GM23248 (cell line): ENCODE measurements at regions not wholly inside any gene's neighbourhood (a gene's known extent, or its start where the extent isn't known, plus 50 kb on each side); places are given as distances from the start of the nearest gene placed in this dataset.

Experiments
- DNase-seq: peaks from one replicate; pipeline ENCODE4 v3.0.0-alpha.2; 2015
- H2AFZ ChIP-seq: fragments of 200-600 bp; sonication (generic); 2 replicates; pipeline ENCODE4 v1.6.1; 2016; ENCODE audit warnings: antibody characterized with exemption
- H3F3A ChIP-seq: fragments of 200-600 bp; sonication (generic); 2 replicates; pipeline ENCODE4 v1.6.1; 2016; ENCODE audit warnings: mild to moderate bottlenecking, antibody characterized with exemption, mixed run types; ENCODE audit not compliant: insufficient read depth
- H3K27ac ChIP-seq: fragments of 200-600 bp; sonication (generic); 2 replicates; pipeline ENCODE4 v1.5.1; 2016; ENCODE audit warnings: mild to moderate bottlenecking
- H3K27me3 ChIP-seq: fragments of 200-600 bp; sonication (generic); replicated peaks from 2 replicates; pipeline ENCODE4 v1.6.1; 2016; ENCODE audit warnings: mild to moderate bottlenecking; ENCODE audit not compliant: insufficient read depth
- H3K36me3 ChIP-seq: fragments of 200-600 bp; sonication (generic); 2 replicates; pipeline ENCODE4 v1.6.1; 2016; ENCODE audit warnings: low read depth, mild to moderate bottlenecking
- H3K4me1 ChIP-seq: fragments of 200-600 bp; sonication (generic); 2 replicates; pipeline ENCODE4 v1.6.1; 2016; ENCODE audit warnings: mild to moderate bottlenecking; ENCODE audit not compliant: insufficient read depth
- H3K4me2 ChIP-seq: fragments of 200-600 bp; sonication (generic); one replicate; pipeline ENCODE4 v1.6.1; 2016; ENCODE audit warnings: mild to moderate bottlenecking; ENCODE audit not compliant: unreplicated experiment
- H3K4me3 ChIP-seq: fragments of 200-600 bp; sonication (generic); 2 replicates; pipeline ENCODE4 v1.5.1; 2016; ENCODE audit warnings: mild to moderate bottlenecking
- H3K79me2 ChIP-seq: fragments of 200-600 bp; sonication (generic); 2 replicates; pipeline ENCODE4 v1.6.1; 2016; ENCODE audit warnings: mild to moderate bottlenecking; ENCODE audit not compliant: insufficient read depth
- H3K9ac ChIP-seq: fragments of 200-600 bp; sonication (generic); 2 replicates; pipeline ENCODE4 v1.6.1; 2016; ENCODE audit warnings: mild to moderate bottlenecking
- H3K9me2 ChIP-seq: fragments of 200-600 bp; sonication (generic); 2 replicates; pipeline ENCODE4 v1.6.1; 2016; ENCODE audit warnings: mixed run types, mild to moderate bottlenecking, moderate library complexity; ENCODE audit not compliant: insufficient read depth
- H3K9me3 ChIP-seq: fragments of 200-600 bp; sonication (generic); one replicate; pipeline ENCODE4 v1.6.1; 2017; ENCODE audit warnings: low read depth
- H4K20me1 ChIP-seq: fragments of 200-600 bp; sonication (generic); 2 replicates; pipeline ENCODE4 v1.6.0; 2016; ENCODE audit not compliant: insufficient read depth
- EZH2 ChIP-seq: fragments of 200-600 bp; sonication (generic); IDR thresholded peaks from 2 replicates; pipeline ENCODE4 v1.6.1; 2018; ENCODE audit warnings: antibody characterized with exemption, mild to moderate bottlenecking; ENCODE audit not compliant: insufficient read depth, poor library complexity, severe bottlenecking
- EZH2phosphoT487 ChIP-seq: fragments of 200-600 bp; sonication (generic); IDR thresholded peaks from 2 replicates; pipeline ENCODE4 v1.6.1; 2018; ENCODE audit warnings: antibody characterized with exemption, moderate library complexity, mild to moderate bottlenecking, low read depth; ENCODE audit not compliant: insufficient read depth
- WGBS, 2 experiments: methylation state at CpG; one replicate each; pipeline ENCODE4 v1.1.6; 2015 to 2017; ENCODE audit warnings: low lambda C conversion rate in 2 of 2, low coverage in 1 of 2; ENCODE audit errors: missing lambda C conversion rate in 2 of 2; 5-methylcytosine and 5-hydroxymethylcytosine counted together
- in situ Hi-C: fragments of 300-500 bp; cut with MboI; formaldehyde crosslinking; loops from 2 replicates; pipeline ENCODE4 v1.15.0; 2020

DNA sequence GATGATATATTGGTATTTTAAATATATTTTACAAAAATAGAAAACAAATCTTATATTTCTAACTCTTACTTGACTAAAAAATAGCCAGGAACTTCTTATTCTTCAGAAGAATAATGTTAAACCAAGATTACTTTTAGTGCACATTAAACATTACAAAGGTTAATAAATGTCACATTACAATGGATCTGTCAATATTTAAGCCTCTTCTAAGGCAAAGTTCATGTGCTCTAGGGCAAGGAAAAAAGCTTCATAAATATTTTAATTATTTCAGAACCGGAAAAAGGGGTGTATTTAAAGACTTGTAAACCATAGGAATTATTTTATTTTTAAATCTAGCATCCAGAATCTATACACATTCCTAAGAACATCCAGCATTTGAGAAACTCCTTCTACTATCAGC lies 166.9 kb upstream of the ROBO2 start:
- Histone ChIP-seq H3K79me2 (no peaks in the 10 kb centered on the region), H2AFZ (no peak overlapping the region), H3K9me2 (no peaks in the 10 kb centered on the region), H3K27me3 (no peaks in the 10 kb centered on the region), H3K4me3 (no peak overlapping the region), H3K36me3 (no peaks in the 10 kb centered on the region), H3K4me1 (no peaks in the 10 kb centered on the region), H3K9ac (no peak overlapping the region), H3F3A (no peaks in the 10 kb centered on the region), H3K9me3 (no peaks in the 10 kb centered on the region), H3K4me2 (no peak overlapping the region), H3K27ac (no peak overlapping the region), H4K20me1 (no peaks in the 10 kb centered on the region)
- in situ Hi-C loops, result no loop called here
- 0 to 15% methylated on average over 1 of the region's 1 CpG for WGBS, 2 experiments
- DNase-seq, result no peak
- TF ChIP-seq EZH2phosphoT487, result no peak
- no peak for TF ChIP-seq EZH2

DNA sequence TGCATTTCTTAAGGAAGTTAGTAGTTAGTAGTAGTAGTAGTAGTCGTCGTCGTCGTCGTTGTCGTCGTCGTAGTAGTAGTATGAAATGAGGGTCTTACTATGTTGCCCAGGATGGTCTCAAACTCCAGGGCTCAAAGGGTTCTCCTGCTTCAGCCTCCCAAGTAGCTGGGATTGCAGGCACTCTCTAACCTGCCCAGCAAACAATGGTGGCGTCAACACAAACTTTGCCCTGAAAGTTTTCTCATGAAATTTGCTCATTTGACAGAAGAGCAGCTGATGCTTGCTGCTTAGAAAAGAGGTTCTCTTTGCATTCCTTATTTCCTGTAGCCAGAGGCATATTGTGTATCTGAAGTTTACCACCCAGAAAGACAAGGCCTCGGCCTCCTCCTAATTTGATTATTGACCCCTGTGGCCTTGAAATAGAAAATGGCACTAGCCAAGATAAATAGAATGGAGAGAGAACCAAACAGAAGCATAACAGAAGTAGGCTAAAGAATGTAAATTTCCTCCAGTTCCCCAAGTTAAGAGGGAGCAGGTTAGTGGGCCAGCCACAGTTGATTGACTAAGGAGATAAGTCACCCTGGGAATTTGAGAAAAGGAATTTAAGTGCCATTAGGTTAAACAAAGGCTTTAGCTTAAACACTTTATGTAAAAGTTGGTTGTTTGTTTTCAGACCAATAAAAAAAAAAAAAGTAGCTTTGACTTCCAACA lies 166.2 kb upstream of the ROBO2 start:
- H3K9ac ChIP-seq, result no peak overlapping the region
- H3K27ac ChIP-seq, result no peak overlapping the region
- no peak overlapping the region for H2AFZ ChIP-seq
- H3F3A ChIP-seq, result no peaks in the 10 kb centered on the region
- no peaks in the 10 kb centered on the region for H3K9me3 ChIP-seq
- H4K20me1 ChIP-seq, result no peaks in the 10 kb centered on the region
- H3K27me3 ChIP-seq, result no peaks in the 10 kb centered on the region
- WGBS, 2 experiments, result 87% methylated on average over 10 of the region's 10 CpGs
- no peak overlapping the region for H3K4me2 ChIP-seq
- in situ Hi-C loops, result no loop called here
- no peaks in the 10 kb centered on the region for H3K9me2 ChIP-seq
- H3K4me3 ChIP-seq, result no peak overlapping the region
- H3K79me2 ChIP-seq, result no peaks in the 10 kb centered on the region
- TF ChIP-seq EZH2phosphoT487 (no peak), EZH2 (no peak)
- H3K36me3 ChIP-seq, result no peaks in the 10 kb centered on the region
- no peaks in the 10 kb centered on the region for H3K4me1 ChIP-seq
- no peak for DNase-seq

DNA sequence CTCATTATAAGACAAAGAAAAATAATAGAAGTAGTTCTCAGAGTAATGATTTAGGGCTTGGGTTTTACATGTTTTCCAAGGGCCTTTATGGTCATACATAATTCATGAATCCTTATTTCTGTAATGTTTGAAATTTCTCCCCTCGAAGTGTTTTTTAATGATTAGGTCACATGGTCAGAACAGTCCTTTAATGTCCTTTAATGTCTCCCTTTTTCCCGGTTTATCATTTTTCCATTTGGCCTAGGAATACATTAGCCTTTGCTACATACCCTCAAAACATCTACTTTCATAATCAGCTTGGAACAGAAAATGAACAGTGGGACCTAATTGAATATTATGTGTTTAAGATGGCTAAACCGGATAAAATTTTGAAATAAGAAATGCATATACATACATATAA lies 159.9 kb upstream of the ROBO2 start:
- 47 to 61% methylated on average over 3 of the region's 3 CpGs for WGBS, 2 experiments
- in situ Hi-C loops, result no loop called here
- Histone ChIP-seq H3K4me3 (no peak overlapping the region), H3K9me2 (no peaks in the 10 kb centered on the region), H3K27me3 (no peaks in the 10 kb centered on the region), H2AFZ (no peak overlapping the region), H3K27ac (no peak overlapping the region), H3K4me2 (no peak overlapping the region), H3K9ac (no peak overlapping the region), H3K9me3 (no peaks in the 10 kb centered on the region), H3K4me1 (no peaks in the 10 kb centered on the region), H4K20me1 (no peaks in the 10 kb centered on the region), H3K36me3 (no peaks in the 10 kb centered on the region), H3K79me2 (no peaks in the 10 kb centered on the region), H3F3A (no peaks in the 10 kb centered on the region)
- TF ChIP-seq EZH2 (no peak), EZH2phosphoT487 (no peak)
- no peak for DNase-seq

DNA sequence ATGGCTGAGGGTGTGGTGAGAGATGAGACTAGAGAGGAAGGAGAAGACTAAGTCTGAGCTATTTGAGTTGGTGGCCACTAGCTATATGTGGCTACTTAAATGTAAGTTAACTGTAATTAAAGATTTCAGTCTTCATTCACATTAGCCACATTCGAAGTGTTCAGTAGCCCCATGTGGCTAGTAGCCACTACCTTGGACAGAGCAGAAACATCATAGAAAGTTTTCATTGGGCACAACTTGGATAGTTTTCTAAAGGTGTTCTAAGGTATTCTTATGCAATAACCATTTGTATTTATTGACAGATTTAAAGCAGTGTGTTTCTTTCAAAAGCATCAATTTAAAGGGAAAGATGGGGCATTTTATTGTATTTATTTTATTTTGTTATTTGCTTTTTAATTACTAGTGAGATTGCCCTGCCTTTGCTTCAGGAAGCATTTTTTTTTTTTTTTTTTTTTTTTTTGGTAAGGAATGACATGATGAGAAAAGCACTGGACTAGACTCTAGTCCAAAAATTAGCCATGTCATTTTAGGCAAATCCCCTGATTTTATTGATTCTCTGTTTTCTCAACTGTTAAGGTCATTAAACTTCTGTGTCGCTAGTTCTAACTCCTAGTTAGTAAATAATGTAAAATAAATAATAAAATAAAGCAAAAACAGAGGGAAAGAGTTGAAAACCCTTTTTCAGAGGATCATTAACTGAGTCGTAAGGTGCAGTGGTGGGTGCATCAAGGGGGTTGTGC lies 153.0 kb upstream of the ROBO2 start:
- Histone ChIP-seq H3K36me3 (no peaks in the 10 kb centered on the region), H3K9ac (no peak overlapping the region), H3K4me3 (no peak overlapping the region), H4K20me1 (no peaks in the 10 kb centered on the region), H3K9me2 (no peaks in the 10 kb centered on the region), H3K4me1 (no peaks in the 10 kb centered on the region), H3K4me2 (no peak overlapping the region), H3K27ac (no peak overlapping the region), H3K79me2 (no peaks in the 10 kb centered on the region), H2AFZ (no peak overlapping the region), H3F3A (no peaks in the 10 kb centered on the region), H3K27me3 (no peaks in the 10 kb centered on the region), H3K9me3 (no peaks in the 10 kb centered on the region)
- TF ChIP-seq EZH2phosphoT487 (no peak), EZH2 (no peak)
- DNase-seq, result no peak
- in situ Hi-C loops, result no loop called here
- WGBS, 2 experiments, result 45 to 54% methylated on average over 3 of the region's 3 CpGs
